H1 (cell line): ENCODE measurements at regions not wholly inside any gene's neighbourhood (a gene's known extent, or its start where the extent isn't known, plus 50 kb on each side); places are given as distances from the start of the nearest gene placed in this dataset.

Source experiments
- CTCF ChIA-PET: fragments of 300-600 bp; sonication (Branson Sonifier 250); formaldehyde crosslinking; loops from one replicate; lab custom pipeline; 2021; ENCODE audit not compliant: partially characterized antibody; lab: Charles Lee
- POLR2A ChIA-PET: fragments of 300-600 bp; sonication (Branson Sonifier 250); formaldehyde crosslinking; loops from one replicate; lab custom pipeline; 2021; ENCODE audit warnings: inconsistent platforms; ENCODE audit not compliant: partially characterized antibody; lab: Charles Lee
- DNase-seq, 2 experiments: peaks; one replicate each; pipeline versions ENCODE4 v3.0.0 to v3.0.0-alpha.2; 2010 to 2022; ENCODE audit warnings: low spot score in 2 of 2, low read depth in 1 of 2, mixed read lengths in 1 of 2
- FAIRE-seq: peaks from 2 replicates; lab custom pipeline; 2011; peaks lifted over from hg19 to GRCh38; lab: Jason Lieb, UNC
- H2AFZ ChIP-seq: 2 replicates; pipeline ENCODE4 v1.8.1; 2012; ENCODE audit warnings: low read length, inconsistent platforms
- H2AK5ac ChIP-seq: 2 replicates; pipeline ENCODE4 v1.6.1; 2013; ENCODE audit warnings: low read depth, low read length
- H2BK120ac ChIP-seq: replicated peaks from 2 replicates; pipeline ENCODE3; 2013; ENCODE audit warnings: low read depth, low read length, inconsistent platforms
- H2BK12ac ChIP-seq: 2 replicates; pipeline ENCODE4 v1.6.1; 2013; ENCODE audit warnings: low read depth, low read length
- H2BK15ac ChIP-seq: 2 replicates; pipeline ENCODE4 v1.6.1; 2013; ENCODE audit warnings: low read length
- H2BK20ac ChIP-seq: 2 replicates; pipeline ENCODE4 v1.6.1; 2013; ENCODE audit warnings: low read length
- H2BK5ac ChIP-seq: 2 replicates; pipeline ENCODE4 v1.6.1; 2013; ENCODE audit warnings: low read depth, low read length
- H3K14ac ChIP-seq: 2 replicates; pipeline ENCODE4 v1.6.1; 2013; ENCODE audit warnings: inconsistent platforms; ENCODE audit not compliant: insufficient read length
- H3K18ac ChIP-seq: 2 replicates; pipeline ENCODE4 v1.6.1; 2013; ENCODE audit warnings: low read length; ENCODE audit errors: extremely low read depth
- H3K23ac ChIP-seq: 2 replicates; pipeline ENCODE4 v1.6.1; 2013; ENCODE audit warnings: inconsistent platforms; ENCODE audit not compliant: insufficient read length
- H3K23me2 ChIP-seq: 2 replicates; pipeline ENCODE4 v1.6.1; 2013; ENCODE audit warnings: low read depth, low read length
- H3K27ac ChIP-seq: 2 replicates; pipeline ENCODE4 v1.6.1; 2011; ENCODE audit warnings: low read depth, low read length, inconsistent platforms
- H3K27me3 ChIP-seq, 4 experiments: replicated peaks in 1 of 4; 1 replicate in 1 of 4; 2 replicates in 3 of 4; pipeline versions ENCODE4 v1.6.1 to v1.8.1; 2011 to 2013; ENCODE audit warnings: low read length in 3 of 4, mild to moderate bottlenecking in 3 of 4, inconsistent platforms in 2 of 4, mixed read lengths in 2 of 4, moderate library complexity in 1 of 4; ENCODE audit not compliant: control insufficient read depth in 3 of 4, insufficient read depth in 3 of 4; ENCODE audit errors: extremely low read depth in 1 of 4
- H3K36me3 ChIP-seq, 4 experiments: 2 replicates each; pipeline versions ENCODE4 v1.6.1 to v1.8.1; 2011 to 2013; ENCODE audit warnings: mild to moderate bottlenecking in 4 of 4, low read length in 3 of 4, moderate library complexity in 2 of 4, control low read depth in 1 of 4, inconsistent platforms in 1 of 4; ENCODE audit not compliant: insufficient read depth in 4 of 4, control insufficient read depth in 2 of 4
- H3K4ac ChIP-seq: replicated peaks from 2 replicates; pipeline ENCODE3; 2013; ENCODE audit warnings: low read length, low read depth, mixed read lengths, inconsistent platforms; ENCODE audit not compliant: insufficient read length
- H3K4me1 ChIP-seq, 4 experiments: replicated peaks in 1 of 4; 1 replicate in 1 of 4; 2 replicates in 3 of 4; pipeline versions ENCODE4 v1.6.1 to v1.8.1; 2011 to 2013; ENCODE audit warnings: low read length in 3 of 4, inconsistent platforms in 2 of 4, mixed read lengths in 1 of 4; ENCODE audit not compliant: insufficient read depth in 4 of 4, control insufficient read depth in 3 of 4
- H3K4me2 ChIP-seq, 2 experiments: 2 replicates each; pipeline versions ENCODE4 v1.6.1 to v1.8.1; 2011 to 2013; ENCODE audit warnings: low read depth in 2 of 2, low read length in 2 of 2, control low read depth in 1 of 2, inconsistent platforms in 1 of 2, mild to moderate bottlenecking in 1 of 2; ENCODE audit not compliant: insufficient read depth in 1 of 2
- H3K4me3 ChIP-seq, 4 experiments: fragments of 200-600, 300-600 bp in 1 of 4; sonication (generic), shearing (Covaris generic), sonication (Bioruptor Twin) in 1 of 4; 2 replicates each; pipeline versions ENCODE4 v1.5.1 to v1.8.1; 2011 to 2016; ENCODE audit warnings: low read length in 4 of 4, low read depth in 3 of 4, control low read depth in 2 of 4, inconsistent platforms in 2 of 4, mild to moderate bottlenecking in 2 of 4, mixed read lengths in 1 of 4, moderate library complexity in 1 of 4; ENCODE audit not compliant: insufficient read depth in 2 of 4; ENCODE audit errors: extremely low read depth in 1 of 4
- H3K56ac ChIP-seq: replicated peaks from 2 replicates; pipeline ENCODE3; 2013; ENCODE audit warnings: low read depth, mild to moderate bottlenecking, mixed read lengths, low read length, inconsistent platforms; ENCODE audit not compliant: insufficient read length
- H3K79me1 ChIP-seq: 2 replicates; pipeline ENCODE4 v1.6.1; 2013; ENCODE audit warnings: low read depth, low read length, control low read depth
- H3K79me2 ChIP-seq, 2 experiments: 2 replicates each; pipeline versions ENCODE4 v1.6.1 to v1.8.1; 2012 to 2013; ENCODE audit warnings: low read length in 2 of 2, mild to moderate bottlenecking in 2 of 2, inconsistent platforms in 1 of 2; ENCODE audit not compliant: insufficient read depth in 2 of 2, control insufficient read depth in 1 of 2
- H3K9ac ChIP-seq, 4 experiments: replicated peaks in 1 of 4; 1 replicate in 1 of 4; 2 replicates in 3 of 4; pipeline versions ENCODE4 v1.6.1 to v1.8.1; 2011 to 2013; ENCODE audit warnings: low read depth in 3 of 4, low read length in 3 of 4, control low read depth in 2 of 4, mild to moderate bottlenecking in 2 of 4, moderate library complexity in 2 of 4, inconsistent platforms in 1 of 4; ENCODE audit errors: extremely low read depth in 1 of 4
- H3K9me3 ChIP-seq, 2 experiments: 2 replicates each; pipeline versions ENCODE4 v1.6.1 to v1.8.1; 2012 to 2013; ENCODE audit warnings: mild to moderate bottlenecking in 2 of 2, moderate library complexity in 2 of 2, control low read depth in 1 of 2, inconsistent platforms in 1 of 2, low read depth in 1 of 2, low read length in 1 of 2, mixed read lengths in 1 of 2; ENCODE audit not compliant: insufficient read depth in 2 of 2
- H4K20me1 ChIP-seq, 2 experiments: replicated peaks in 1 of 2; 2 replicates each; pipeline versions ENCODE3 to v1.8.1; 2011 to 2013; ENCODE audit warnings: inconsistent platforms in 2 of 2, low read length in 2 of 2, mild to moderate bottlenecking in 1 of 2; ENCODE audit not compliant: insufficient read depth in 2 of 2, control insufficient read depth in 1 of 2
- H4K5ac ChIP-seq: 2 replicates; pipeline ENCODE4 v1.6.1; 2013; ENCODE audit warnings: low read length, low read depth, mixed read lengths, inconsistent platforms; ENCODE audit not compliant: insufficient read length
- H4K8ac ChIP-seq: 2 replicates; pipeline ENCODE4 v1.8.0; 2013; ENCODE audit warnings: mild to moderate bottlenecking, moderate library complexity, low read length, inconsistent platforms; ENCODE audit not compliant: insufficient read depth; ENCODE audit errors: extremely low read depth
- H4K91ac ChIP-seq: replicated peaks from 2 replicates; pipeline ENCODE3; 2013; ENCODE audit warnings: low read length, mixed read lengths, inconsistent platforms; ENCODE audit not compliant: insufficient read length
- CHD2 ChIP-seq: IDR thresholded peaks from 2 replicates; pipeline ENCODE4 v1.6.1; 2012; ENCODE audit warnings: low read length, improper control_type of control experiment
- WGBS, 2 experiments: shearing (Covaris generic) in 1 of 2; methylation state at CpG; one replicate each; pipeline versions ENCODE4 v1.1.6 to v1.1.7; 2013 to 2015; ENCODE audit warnings: low lambda C conversion rate in 2 of 2, mixed read lengths in 2 of 2, inconsistent platforms in 1 of 2, low coverage in 1 of 2, missing lambda C conversion rate in 1 of 2; ENCODE audit not compliant: insufficient replicate concordance in 2 of 2, insufficient coverage in 1 of 2, insufficient read length in 1 of 2; ENCODE audit errors: extremely low coverage in 1 of 2, missing lambda C conversion rate in 1 of 2; 5-methylcytosine and 5-hydroxymethylcytosine counted together

GRCh38 chr2:76639171-76639680 is 883.0 kb downstream of the LRRTM4 start:
- FAIRE-seq: no peak

More at GRCh38 chr2:76639171-76639680, 883.0 kb downstream of the LRRTM4 start:
- H4K5ac ChIP-seq: no peak overlapping the region
- no peak overlapping the region for H4K8ac ChIP-seq
- CTCF ChIA-PET: interaction anchor here (0.6 kb wide), 1 partner anchor 219 kb away, joined by 3 read pairs; no protein-coding TSS in a partner anchor
- no peak overlapping the region for H2AK5ac ChIP-seq
- WGBS, 2 experiments: 93% methylated on average over 5 of the region's 5 CpGs; no CpG with 5 or more reads in 1 of the 2 experiments
- no peak for DNase-seq
- no peak overlapping the region for H3K9ac ChIP-seq
- no peaks in the 10 kb centered on the region for H3K79me1 ChIP-seq
- no peak overlapping the region for H2BK120ac ChIP-seq
- no peaks in the 10 kb centered on the region for H4K20me1 ChIP-seq
- no peak overlapping the region for H3K18ac ChIP-seq
- POLR2A ChIA-PET: no interaction called here
- H3K79me2 ChIP-seq: no peaks in the 10 kb centered on the region
- H2BK20ac ChIP-seq: no peak overlapping the region
- H3K36me3 ChIP-seq: no peaks in the 10 kb centered on the region
- H3K14ac ChIP-seq: no peak overlapping the region
- no peaks in the 10 kb centered on the region; a peak in 1 of 7 replicates for H3K4me1 ChIP-seq
- H3K27ac ChIP-seq: no peak overlapping the region
- H3K4ac ChIP-seq: no peak overlapping the region
- no peak overlapping the region for H3K56ac ChIP-seq
- no peak overlapping the region for H2BK12ac ChIP-seq
- no peak overlapping the region for H2AFZ ChIP-seq
- H4K91ac ChIP-seq: no peak overlapping the region
- no peak overlapping the region for H3K23ac ChIP-seq
- peaks cover 0 to 1% (median 0%) of the 10 kb centered on the region in 4 experiments; a peak in 1 of 7 replicates for H3K27me3 ChIP-seq
- no peak overlapping the region for H3K4me2 ChIP-seq
- H3K9me3 ChIP-seq: no peaks in the 10 kb centered on the region; a peak in 2 of 4 replicates
- no peak for TF ChIP-seq CHD2
- no peak overlapping the region for H2BK15ac ChIP-seq
- H3K4me3 ChIP-seq: no peak overlapping the region
- H2BK5ac ChIP-seq: no peak overlapping the region
- no peaks in the 10 kb centered on the region for H3K23me2 ChIP-seq
